Duodenal mucosa (tissue), 2 donors: ENCODE measurements at regions not wholly inside any gene's neighbourhood (a gene's known extent, or its start where the extent isn't known, plus 50 kb on each side); places are given as distances from the start of the nearest gene placed in this dataset.

Source experiments
- H3K27ac ChIP-seq: one replicate; pipeline ENCODE4 v1.7.0; 2013; ENCODE audit warnings: low read depth, low read length
- H3K27me3 ChIP-seq, 2 donors: one replicate each; pipeline ENCODE4 v1.7.0; 2013; ENCODE audit warnings: low read length in 2 of 2, control low read depth in 1 of 2; ENCODE audit not compliant: insufficient read depth in 2 of 2, control insufficient read depth in 1 of 2
- H3K36me3 ChIP-seq, 2 donors: one replicate each; pipeline ENCODE4 v1.7.0; 2013; ENCODE audit warnings: low read length in 2 of 2, control low read depth in 1 of 2; ENCODE audit not compliant: insufficient read depth in 2 of 2, control insufficient read depth in 1 of 2
- H3K4me1 ChIP-seq, 2 donors: one replicate each; pipeline ENCODE4 v1.7.0; 2013; ENCODE audit warnings: low read length in 2 of 2, control low read depth in 1 of 2; ENCODE audit not compliant: insufficient read depth in 2 of 2, control insufficient read depth in 1 of 2
- H3K4me3 ChIP-seq, 2 donors: one replicate each; pipeline ENCODE4 v1.7.0; 2013; ENCODE audit warnings: low read length in 2 of 2, low read depth in 1 of 2
- H3K9ac ChIP-seq, 2 donors: one replicate each; pipeline ENCODE4 v1.7.0; 2013; ENCODE audit warnings: low read length in 2 of 2, low read depth in 1 of 2
- H3K9me3 ChIP-seq, 2 donors: one replicate each; pipeline ENCODE4 v1.7.0; 2013; ENCODE audit warnings: low read length in 2 of 2, control low read depth in 1 of 2; ENCODE audit not compliant: control insufficient read depth in 1 of 2

GRCh38 chr15:35305946-35306345, 220.9 kb upstream of the NANOGP8 start:
- Histone ChIP-seq H3K27ac (no peak overlapping the region), H3K27me3 (no peaks in the 10 kb centered on the region), H3K9me3 (no peaks in the 10 kb centered on the region), H3K4me1 (peaks cover 6 to 31% of the 10 kb centered on the region in 2 donors), H3K9ac (no peak overlapping the region), H3K4me3 (peak overlapping the region in 1 of 2 donors; percentile 8), H3K36me3 (no peaks in the 10 kb centered on the region)

DNA sequence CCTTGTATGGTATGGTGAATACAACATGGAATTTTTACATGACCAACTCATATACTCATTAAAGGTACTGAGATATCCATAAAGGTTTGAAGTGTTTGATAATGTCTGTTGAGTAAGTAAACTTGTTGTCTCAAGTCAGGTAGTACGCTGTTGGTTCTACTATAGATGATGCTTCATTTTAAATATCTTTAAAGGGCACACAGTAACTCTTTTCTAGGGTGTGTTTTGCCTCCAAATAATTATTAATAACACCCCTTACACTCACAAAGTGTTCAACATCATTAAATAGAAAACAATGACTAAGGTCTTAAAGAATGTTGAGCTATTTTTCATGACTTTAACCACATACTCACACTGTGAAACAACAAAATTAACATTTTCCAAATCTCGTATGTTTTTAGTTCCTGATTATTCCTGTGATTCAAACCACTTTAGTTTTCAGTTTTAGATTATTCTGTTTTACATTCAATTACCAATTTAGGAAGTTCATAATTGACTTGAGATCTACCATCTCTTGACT, 220.0 kb upstream of the NANOGP8 start:
- no peaks in the 10 kb centered on the region for H3K36me3 ChIP-seq
- H3K4me3 ChIP-seq = no peak overlapping the region
- no peak overlapping the region for H3K27ac ChIP-seq
- no peaks in the 10 kb centered on the region for H3K9me3 ChIP-seq
- H3K9ac ChIP-seq = no peak overlapping the region
- H3K27me3 ChIP-seq = no peaks in the 10 kb centered on the region
- H3K4me1 ChIP-seq = peaks cover 6 to 31% of the 10 kb centered on the region in 2 donors

DNA sequence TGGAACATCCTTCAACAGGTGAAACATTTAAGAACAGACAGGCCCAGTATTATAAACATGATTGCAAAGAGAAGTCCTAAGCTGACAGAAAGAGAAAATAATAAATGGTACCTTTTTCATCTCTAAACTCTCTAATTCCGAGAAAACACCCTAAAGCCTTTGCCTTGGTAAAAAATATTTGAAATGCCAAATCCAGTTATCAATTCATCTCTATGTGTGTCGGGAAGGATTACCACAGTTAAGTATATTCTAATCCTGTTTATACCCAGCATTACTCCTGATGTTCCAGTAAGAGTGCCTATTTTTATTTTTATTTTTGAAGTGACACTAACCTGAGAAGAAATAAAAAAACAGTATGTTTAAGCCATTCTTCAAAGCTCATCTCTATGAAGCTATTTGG, 219.3 kb upstream of the NANOGP8 start:
- no peak overlapping the region for H3K27ac ChIP-seq
- H3K9ac ChIP-seq = no peak overlapping the region
- peaks cover 6 to 29% of the 10 kb centered on the region in 2 donors for H3K4me1 ChIP-seq
- H3K4me3 ChIP-seq = no peak overlapping the region
- H3K9me3 ChIP-seq = no peaks in the 10 kb centered on the region
- H3K27me3 ChIP-seq = no peaks in the 10 kb centered on the region
- no peaks in the 10 kb centered on the region for H3K36me3 ChIP-seq

DNA sequence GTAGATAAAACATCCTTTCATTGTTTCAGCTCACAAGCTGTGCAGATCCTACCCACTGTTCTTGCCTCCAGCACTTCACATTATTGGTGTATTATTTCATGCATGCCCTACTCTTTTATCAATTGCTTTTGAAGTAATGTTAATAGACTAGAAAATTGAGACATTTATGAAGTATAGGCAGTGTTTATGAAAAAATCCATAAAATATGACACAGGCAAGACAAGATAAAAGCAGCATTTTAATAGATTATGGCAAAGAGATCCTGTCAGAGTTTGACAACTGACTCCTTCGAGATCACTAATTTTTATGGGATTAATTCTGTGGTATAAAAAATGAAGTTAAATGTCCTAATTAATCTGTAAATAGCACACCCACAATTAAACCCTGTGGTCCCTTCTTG, 217.2 kb upstream of the NANOGP8 start:
- no peak overlapping the region for H3K27ac ChIP-seq
- H3K9ac ChIP-seq = no peak overlapping the region
- no peaks in the 10 kb centered on the region for H3K36me3 ChIP-seq
- H3K27me3 ChIP-seq = no peaks in the 10 kb centered on the region
- H3K4me3 ChIP-seq = no peak overlapping the region
- peaks cover 6 to 18% of the 10 kb centered on the region in 2 donors for H3K4me1 ChIP-seq
- H3K9me3 ChIP-seq = no peaks in the 10 kb centered on the region

DNA sequence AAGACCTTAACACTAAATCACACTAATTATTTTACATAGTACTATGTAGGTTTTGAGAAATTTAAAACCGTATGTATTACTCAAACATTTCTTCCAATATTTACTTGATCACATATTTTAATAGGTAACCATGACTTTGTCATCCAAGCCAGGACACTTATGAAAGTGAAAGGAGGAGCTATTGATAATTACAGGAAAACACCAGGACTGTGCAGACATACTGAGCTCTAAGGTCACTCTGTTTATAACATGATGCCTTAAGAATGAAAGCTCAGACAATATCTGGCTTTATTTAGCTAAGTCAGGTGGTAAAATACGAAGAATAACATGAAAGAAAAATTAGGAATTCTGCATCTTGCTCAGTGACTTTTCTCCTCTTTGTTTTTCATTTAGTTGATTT, 216.0 kb upstream of the NANOGP8 start:
- H3K4me1 ChIP-seq = peaks cover under 1 to 8% of the 10 kb centered on the region in 2 donors
- no peak overlapping the region for H3K4me3 ChIP-seq
- H3K27me3 ChIP-seq = no peaks in the 10 kb centered on the region
- no peak overlapping the region for H3K27ac ChIP-seq
- H3K9ac ChIP-seq = no peak overlapping the region
- no peaks in the 10 kb centered on the region for H3K9me3 ChIP-seq
- H3K36me3 ChIP-seq = no peaks in the 10 kb centered on the region

GRCh38 chr15:35299059-35299735, 214.1 kb upstream of the NANOGP8 start:
- no peak overlapping the region for H3K9ac ChIP-seq
- H3K36me3 ChIP-seq = no peaks in the 10 kb centered on the region
- H3K4me1 ChIP-seq = no peaks in the 10 kb centered on the region
- no peaks in the 10 kb centered on the region for H3K9me3 ChIP-seq
- no peak overlapping the region for H3K27ac ChIP-seq
- H3K27me3 ChIP-seq = no peaks in the 10 kb centered on the region
- H3K4me3 ChIP-seq = no peak overlapping the region

DNA sequence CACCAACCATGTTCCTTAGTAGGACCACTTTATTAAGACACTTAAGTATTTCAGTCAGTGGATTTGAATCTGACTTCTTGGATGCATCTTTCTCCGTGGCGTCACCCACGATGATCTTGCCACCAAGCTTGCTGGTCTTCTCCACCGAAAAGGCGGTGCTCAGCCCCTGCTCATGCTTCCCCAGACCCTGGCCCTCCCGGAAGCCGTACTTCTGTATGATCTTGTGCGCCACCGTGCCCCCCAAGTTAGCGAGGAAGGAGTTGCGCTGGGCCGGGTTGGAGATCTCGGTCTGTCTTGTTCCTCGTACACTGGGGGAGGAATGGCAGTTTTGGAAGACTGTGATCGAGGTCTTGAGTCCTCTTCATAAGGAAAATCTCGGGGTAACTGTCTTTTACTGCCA, 213.4 kb upstream of the NANOGP8 start:
- H3K36me3 ChIP-seq = no peaks in the 10 kb centered on the region
- no peak overlapping the region for H3K4me3 ChIP-seq
- peaks cover 0 to under 1% of the 10 kb centered on the region in 2 donors for H3K4me1 ChIP-seq
- no peak overlapping the region for H3K27ac ChIP-seq
- no peaks in the 10 kb centered on the region for H3K9me3 ChIP-seq
- H3K27me3 ChIP-seq = no peaks in the 10 kb centered on the region
- H3K9ac ChIP-seq = no peak overlapping the region

DNA sequence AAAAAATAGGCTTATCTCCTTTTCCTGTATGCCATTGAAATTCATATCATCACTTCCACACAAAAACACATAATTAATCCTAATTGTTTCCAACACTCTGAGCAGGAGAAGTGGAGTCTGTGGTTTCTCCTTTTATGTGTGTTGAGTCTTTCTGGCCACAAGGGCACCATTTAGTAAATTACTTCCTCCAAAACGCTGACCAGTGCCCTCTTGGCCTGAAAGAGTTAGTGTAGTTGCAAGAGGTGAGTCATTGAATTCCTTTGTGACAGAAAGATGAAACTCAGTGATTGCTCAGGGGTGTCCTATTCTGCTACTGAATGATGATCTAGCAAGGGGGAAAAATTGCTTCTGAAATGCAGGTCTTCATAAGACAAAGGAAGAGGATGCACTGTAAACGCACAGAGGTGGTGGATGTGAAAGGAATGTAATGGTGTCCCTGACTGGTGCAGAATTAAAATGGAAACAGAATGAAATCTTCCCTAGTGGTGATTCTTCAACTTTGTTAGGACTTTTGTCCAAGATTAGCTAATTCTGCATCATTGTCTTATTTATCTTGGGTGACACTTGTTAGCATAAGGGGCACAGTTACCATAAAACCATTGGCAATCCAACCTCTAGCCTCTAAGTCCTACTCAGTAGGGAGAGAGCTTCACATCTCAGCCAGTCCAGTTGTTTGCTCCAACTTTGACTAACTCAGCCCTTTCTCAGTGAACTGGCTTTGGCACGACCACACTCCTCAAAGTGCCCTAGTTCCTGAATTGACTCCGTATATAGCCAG, 208.4 kb upstream of the NANOGP8 start:
- H3K4me3 ChIP-seq = no peak overlapping the region
- no peak overlapping the region for H3K9ac ChIP-seq
- H3K4me1 ChIP-seq = peaks cover 0 to 7% of the 10 kb centered on the region in 2 donors
- H3K27ac ChIP-seq = no peak overlapping the region
- no peaks in the 10 kb centered on the region for H3K36me3 ChIP-seq
- H3K27me3 ChIP-seq = no peaks in the 10 kb centered on the region
- H3K9me3 ChIP-seq = no peaks in the 10 kb centered on the region

GRCh38 chr15:35290301-35290721, 205.2 kb upstream of the NANOGP8 start:
- Histone ChIP-seq H3K36me3 (no peaks in the 10 kb centered on the region), H3K27me3 (no peaks in the 10 kb centered on the region), H3K9ac (no peak overlapping the region), H3K4me1 (peaks cover 0 to 7% of the 10 kb centered on the region in 2 donors), H3K27ac (no peak overlapping the region), H3K4me3 (no peak overlapping the region), H3K9me3 (no peaks in the 10 kb centered on the region)

DNA sequence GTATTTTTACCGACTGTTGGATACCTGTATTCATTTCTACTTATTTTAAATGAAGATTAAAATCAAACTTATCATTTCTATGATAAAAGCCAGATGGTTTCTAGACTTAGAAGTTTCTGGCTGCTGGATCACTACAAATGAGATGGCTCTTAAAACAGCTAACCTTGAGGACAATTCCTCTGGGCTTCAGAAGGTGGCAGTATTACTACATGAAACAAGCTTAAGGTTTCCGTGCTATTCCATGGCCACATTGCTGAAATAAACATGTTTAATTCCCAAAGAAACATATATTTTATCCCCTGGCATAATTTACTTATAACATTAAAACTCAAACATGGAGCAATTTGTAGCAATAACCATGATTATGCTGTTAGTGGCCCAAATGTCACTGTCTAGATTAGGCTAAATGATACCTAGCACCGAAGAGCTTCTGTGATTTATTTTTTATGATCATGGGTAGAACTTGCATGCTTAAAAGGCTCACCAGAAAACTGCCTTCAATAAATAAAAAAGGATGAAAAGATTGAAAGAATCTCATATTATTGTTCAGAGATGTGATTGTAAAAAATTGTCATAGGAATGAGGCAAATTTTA, 204.0 kb upstream of the NANOGP8 start:
- no peak overlapping the region for H3K9ac ChIP-seq

More for the DNA sequence above, 204.0 kb upstream of the NANOGP8 start:
- no peaks in the 10 kb centered on the region for H3K36me3 ChIP-seq
- no peak overlapping the region for H3K27ac ChIP-seq
- H3K4me1 ChIP-seq = peaks cover 0 to 7% of the 10 kb centered on the region in 2 donors
- no peaks in the 10 kb centered on the region for H3K27me3 ChIP-seq
- H3K9me3 ChIP-seq = no peaks in the 10 kb centered on the region
- H3K4me3 ChIP-seq = no peak overlapping the region
